ENCODE measurements at regions not wholly inside any gene's neighbourhood (a gene's known extent, or its start where the extent isn't known, plus 50 kb on each side); places are given as distances from the start of the nearest gene placed in this dataset.

DNA sequence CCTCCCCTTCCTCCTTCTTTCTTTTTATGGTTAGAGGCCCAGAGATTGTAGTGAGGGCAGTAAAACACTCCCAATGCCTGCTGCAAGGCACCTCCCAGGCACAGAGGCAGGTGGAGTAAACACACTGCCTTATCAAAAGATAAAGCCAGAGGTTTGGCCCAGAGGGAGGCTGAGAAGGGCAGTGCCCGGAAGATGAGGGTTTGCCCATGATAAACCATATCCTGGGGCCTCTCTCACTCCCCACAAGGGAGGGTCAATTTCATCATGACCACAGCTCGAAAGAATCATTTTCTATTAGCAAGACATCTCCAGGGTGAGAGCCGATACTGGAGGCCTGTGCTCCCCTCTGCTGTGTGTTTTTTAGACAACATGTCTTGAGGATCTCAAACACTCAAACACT is 98.5 kb upstream of the FAM9C start:
- DNase-seq, result no peak

DNA sequence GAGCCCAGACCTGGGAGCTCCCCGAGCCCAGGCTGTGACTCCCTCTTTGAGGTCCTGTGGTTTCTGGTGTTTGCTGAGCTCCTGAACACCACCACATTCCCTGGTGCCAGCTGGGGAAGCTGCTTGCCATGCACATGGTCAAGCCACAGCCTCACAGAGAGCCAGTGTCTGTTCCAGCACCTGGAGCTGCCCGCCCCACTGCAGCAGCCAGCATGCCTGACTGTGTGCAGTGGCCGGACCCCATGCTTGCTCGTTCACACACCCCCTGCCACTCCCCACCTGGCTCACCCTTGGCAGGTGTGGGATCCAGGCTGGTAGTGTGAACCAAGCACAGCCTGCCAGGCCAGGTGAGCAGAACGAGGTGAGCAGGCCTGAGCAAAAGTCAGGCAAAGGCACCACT is 95.6 kb upstream of the FAM9C start:
- no peak for DNase-seq

GRCh38 chrX:13131396-13132137 is 87.1 kb upstream of the FAM9C start:
- no peak for DNase-seq

DNA sequence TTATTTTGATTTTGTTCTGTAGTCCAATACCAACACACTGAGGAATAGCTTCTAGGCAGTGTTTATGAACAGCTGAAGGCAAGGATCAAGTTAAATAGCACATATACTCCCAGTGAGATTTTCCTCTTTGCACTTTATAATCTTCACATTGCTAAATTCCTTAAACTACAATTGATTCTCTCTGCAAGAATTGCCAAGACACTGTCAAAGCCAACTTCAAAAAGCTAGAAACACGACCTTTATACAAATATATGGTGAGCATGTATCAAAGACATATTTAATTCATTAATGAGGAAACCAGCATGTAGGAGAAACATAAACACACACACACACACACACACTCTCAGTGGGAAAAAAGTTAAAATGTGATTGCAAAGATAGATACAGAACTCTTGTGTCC is 86.4 kb upstream of the FAM9C start:
- DNase-seq, result no peak

GRCh38 chrX:13128104-13128503 is 83.7 kb upstream of the FAM9C start:
- DNase-seq, result no peak

- DNase-seq, result no peak
Measured at GRCh38 chrX:13126775-13127174, 82.4 kb upstream of the FAM9C start.

GRCh38 chrX:13125188-13125587 is 80.8 kb upstream of the FAM9C start:
- no peak for DNase-seq

DNA sequence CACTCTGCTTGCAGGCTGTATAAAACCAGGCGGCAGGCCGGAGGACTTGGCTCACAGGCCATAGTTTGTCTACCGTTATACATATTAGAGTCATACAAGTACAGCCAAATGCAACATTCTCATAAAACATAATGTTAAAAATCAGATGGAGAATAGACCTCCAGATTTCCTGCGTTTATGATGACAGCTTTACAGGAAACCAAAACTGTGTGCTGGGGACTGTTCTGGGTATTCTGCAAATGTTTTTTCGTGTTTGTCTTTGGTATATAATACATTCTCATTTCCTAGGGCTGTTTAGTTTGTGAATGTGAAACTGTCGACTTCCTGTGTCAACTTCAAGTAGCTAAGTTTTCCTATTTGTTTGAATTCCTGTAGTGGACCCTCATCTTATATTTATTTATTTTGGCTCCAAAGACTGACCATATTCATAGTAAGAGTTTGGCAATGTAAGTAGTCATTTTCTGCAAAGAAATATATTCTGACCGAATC is 79.5 kb upstream of the FAM9C start:
- no peak for DNase-seq

GRCh38 chrX:13123247-13123856 is 78.9 kb upstream of the FAM9C start:
- DNase-seq, result no peak

DNA sequence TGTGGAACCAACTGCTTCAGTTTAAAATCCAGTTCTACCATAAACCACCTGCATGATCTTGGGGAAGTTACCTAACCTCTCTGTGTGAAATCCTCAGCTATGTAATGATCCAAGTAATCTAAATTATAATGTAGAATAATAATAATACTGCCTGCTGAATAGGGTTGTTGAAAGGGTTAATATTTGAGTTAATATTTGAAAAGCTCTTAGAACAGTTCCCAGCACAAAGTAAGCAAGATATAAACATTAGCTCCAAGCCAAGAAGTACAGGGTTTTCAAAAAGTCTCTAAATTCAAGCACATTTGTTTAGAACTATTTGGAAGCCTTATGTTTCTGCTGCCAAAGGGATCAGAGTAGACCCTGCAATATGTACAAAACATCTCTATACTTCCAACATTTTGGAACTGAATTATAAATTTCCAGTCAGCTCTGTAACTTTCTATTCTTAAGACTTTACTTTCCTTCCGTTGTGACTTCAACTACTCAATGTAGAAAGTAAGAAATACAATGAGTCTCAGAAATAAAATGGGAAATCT is 76.7 kb upstream of the FAM9C start:
- no peak for DNase-seq

- no peak for DNase-seq
Measured at GRCh38 chrX:13120017-13120416, 75.6 kb upstream of the FAM9C start.

DNA sequence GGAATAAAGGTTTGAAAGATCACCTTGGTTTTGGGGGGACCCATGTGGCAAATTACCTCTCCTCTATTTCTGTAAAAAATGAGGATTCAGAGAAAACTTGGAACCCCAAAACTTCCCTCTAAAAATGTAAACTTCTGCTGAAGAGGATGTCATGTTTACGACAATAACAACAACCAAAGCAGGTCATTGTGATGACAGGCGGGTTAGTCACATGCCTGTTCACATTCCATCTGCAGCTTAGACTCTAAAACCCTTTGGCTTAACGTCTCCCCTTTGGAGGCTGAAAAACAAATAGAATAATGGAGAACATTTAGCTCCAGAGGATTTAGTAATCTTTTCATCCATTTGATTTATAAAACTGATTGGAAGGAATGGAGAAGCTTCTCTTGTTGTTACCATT is 75.0 kb upstream of the FAM9C start:
- DNase-seq, result no peak

DNA sequence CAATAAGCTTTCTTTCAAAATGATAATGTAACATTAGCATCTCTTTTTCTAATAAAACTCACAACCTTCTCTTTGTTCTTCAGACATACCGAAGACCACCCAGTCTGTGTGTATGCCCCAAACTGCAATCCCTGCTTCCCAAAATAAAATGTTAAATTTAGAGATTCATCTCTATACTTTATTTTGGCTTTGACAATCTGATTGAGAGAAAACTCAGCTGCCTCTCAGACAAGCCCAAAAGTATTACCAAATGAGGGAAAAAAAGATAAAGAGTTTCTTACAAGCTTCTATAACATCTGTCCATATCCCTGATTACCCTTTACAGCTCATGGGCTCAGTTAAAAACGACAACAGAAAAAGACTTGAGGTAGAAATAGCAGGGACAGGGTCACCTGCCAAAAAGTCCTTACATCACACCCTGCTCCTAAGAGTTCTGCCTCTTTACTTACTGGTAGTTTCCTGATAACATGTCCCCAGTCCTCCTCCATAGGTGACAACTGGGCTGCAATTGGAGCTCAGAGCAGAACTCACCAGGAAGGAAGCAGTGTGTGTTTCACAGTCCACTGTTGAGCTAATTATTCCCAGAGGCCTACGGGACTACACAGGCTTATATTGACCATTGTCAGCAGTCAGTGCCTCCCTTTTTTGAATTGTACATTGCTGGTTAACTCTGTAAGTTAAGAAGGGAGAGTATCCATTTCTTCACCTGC is 70.9 kb upstream of the FAM9C start:
- no peak for DNase-seq

DNA sequence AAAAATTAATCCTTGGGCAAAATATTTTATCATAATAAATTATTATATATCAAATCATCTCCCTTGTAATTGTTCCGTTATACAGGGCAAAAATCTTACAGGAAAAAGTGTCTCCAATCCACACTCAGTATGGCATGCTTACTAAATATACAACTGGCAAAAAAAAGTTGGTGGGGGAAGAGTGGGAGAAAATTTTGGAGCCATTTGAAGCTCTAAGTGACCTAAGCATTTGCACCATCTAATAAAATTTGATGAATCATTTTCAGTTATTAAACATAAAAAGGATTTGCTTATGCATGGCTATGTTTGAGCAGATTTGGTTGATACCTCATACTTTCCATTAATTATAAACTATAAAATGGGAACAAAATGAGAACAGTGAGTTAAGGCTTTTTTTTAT is 68.1 kb upstream of the FAM9C start:
- no peak for DNase-seq

GRCh38 chrX:13110433-13111324 is 66.3 kb upstream of the FAM9C start:
- no peak for DNase-seq

GRCh38 chrX:13109817-13110216 is 65.4 kb upstream of the FAM9C start:
- DNase-seq, result no peak

DNA sequence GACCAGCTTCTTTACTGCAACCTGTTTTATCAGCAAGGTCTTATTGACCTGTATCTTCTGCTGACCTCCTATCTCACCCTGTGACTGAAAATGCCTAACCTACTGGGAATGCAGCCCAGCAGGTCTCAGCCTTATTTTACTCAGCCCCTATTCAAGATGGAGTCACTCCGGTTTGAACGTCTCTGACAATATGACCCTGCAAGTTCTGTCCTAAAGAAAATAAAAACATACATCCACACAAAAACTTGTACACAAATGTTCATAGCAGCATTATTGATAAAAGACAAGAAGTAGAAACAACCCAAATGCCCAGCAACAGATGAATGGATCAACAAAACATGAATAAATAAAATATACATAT is 59.5 kb upstream of the FAM9C start:
- DNase-seq, result no peak

DNA sequence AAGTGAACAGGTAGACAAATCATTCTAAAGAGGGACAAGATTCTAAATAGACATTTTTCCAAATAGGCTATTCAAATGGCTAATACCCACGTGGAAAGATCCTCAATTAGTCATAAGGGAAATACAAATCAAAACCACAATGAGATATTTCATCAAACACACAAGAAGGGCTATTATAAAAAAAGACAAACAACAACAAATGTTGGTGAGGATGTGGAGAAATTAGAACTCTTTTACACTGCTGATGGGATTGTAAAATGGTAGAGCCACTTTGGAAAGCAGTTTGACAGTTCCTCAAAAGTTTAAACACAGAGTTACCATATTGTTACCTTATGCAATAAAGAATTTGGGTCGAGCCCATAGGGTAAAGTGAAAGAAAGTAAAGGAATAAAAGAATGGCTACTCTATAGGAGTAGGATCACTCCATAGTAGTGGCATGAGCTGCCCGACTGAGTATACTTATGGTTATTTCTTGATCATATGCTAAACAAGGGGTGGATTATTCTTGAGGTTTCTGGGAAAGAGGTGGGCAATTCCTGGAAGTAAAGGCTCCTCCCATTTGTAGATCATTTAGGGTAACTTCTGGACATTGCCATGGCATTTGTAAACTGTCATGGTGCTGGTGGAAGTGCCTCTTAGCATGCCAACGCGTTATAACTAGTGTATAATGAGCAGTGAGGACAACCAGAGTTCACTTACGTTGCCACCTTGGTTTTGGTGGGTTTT is 58.9 kb upstream of the FAM9C start:
- DNase-seq, result no peak

DNA sequence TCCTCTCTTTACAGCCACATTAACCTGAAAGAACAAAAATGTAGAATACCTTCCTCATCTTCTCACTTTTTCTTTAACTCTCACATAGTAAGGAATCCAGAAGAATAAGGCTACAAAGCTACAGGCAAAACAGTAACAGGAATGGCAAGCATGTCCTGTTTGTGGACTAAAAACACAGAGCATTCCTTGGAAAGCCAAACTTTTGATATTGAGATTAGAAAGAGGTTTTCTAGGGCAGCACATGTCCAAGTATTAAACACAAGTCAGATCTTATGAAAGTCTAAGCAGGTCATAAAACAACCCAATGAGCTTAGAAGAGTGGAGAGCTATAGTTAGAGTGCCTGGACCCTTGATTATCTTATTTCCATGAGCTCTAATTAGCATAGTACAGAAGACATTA is 58.2 kb upstream of the FAM9C start:
- no peak for DNase-seq

DNA sequence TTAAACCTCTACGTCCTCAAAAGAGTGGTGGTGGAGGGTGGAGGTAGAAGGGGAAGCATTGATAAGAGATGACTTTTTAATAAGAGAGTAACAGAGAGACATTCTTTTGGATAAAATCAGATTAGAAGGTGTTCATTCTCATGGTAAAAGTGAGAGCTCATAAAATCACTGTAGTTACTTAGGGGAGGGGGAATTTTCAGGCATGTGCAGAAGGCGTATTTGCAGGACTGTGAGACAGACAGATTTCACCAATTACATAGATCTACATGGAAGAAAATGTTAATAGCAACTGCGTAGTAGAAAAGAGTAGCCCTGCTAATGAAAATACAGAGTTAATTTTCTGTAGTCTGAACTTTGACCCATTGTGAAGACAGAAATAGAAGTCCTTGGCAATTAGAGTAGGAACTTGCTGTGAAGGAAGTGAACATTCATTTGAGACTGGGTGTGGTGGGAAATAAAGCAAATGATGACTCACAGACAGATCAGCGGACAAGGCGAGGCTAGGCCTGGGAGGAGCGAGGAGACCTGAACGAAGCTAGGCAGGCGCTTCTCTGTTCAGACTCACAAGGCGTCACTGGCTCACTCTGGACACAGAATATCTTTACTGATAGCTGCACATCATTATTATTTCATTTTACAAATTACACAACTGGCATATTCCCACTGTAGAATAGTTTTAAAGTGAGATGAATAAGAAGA is 57.2 kb upstream of the FAM9C start:
- DNase-seq, result peak; percentile 46

- no peak for DNase-seq
Measured at GRCh38 chrX:13099121-13099520, 54.7 kb upstream of the FAM9C start.
